NCI-H524 treated with DMSO at 0.1 percent for 48 hours (cell line): ENCODE measurements at regions not wholly inside any gene's neighbourhood (a gene's known extent, or its start where the extent isn't known, plus 50 kb on each side); places are given as distances from the start of the nearest gene placed in this dataset.
A peak's percentile ranks its signal among the peaks of the same experiment; 100 is the strongest.

ENCODE experiments used
- DNase-seq: peaks from one replicate; lab custom pipeline; 2025; lab: John Stamatoyannopoulos, UW

- DNase-seq, result no peak
Measured at GRCh38 chr17:59451706-59452105, 113.7 kb upstream of the DHX40 start.

- no peak for DNase-seq
Measured at GRCh38 chr17:59454633-59455105, 110.7 kb upstream of the DHX40 start.

GRCh38 chr17:59456428-59456827 is 109.0 kb upstream of the DHX40 start:
- DNase-seq, result no peak

- DNase-seq, result no peak
Measured at GRCh38 chr17:59456923-59457615, 108.3 kb upstream of the DHX40 start.

DNA sequence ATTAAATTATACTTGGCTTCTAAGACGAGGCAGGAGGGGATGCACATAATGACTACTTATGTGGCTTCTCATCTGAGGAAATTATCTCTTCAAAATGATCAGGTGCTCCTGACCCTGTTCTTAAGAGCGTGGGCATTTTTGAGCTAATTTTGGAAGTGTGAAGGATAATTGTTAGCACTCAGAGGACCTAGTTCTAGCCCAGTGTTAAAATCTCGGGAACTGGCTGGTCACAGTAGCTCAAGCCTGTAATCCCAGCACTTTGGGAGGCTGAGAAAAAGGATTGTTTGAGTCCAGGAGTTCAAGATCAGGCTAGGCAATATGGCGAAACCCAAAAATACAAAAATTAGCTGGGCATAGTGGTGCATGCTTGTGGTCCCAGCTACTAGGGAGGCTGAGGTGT is 103.0 kb upstream of the DHX40 start:
- no peak for DNase-seq

DNA sequence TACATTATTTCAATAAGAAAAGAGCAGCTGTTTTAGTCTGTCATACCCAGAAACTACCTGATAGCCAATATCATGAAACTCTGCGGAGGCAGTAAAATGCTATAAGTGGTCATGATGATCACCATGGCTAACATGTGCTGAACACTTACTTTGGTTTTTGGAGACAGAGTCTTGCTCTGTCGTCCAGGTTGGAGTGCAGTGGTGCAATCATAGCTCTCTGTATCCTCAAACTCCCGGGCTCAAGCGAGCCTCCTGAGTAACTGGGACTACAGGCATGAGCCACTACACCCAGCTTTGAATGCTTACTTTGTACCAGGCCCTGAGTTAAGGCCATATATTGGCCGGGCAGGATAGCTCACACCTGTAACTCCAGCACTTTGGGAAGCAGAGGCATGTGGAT is 101.2 kb upstream of the DHX40 start:
- no peak for DNase-seq

GRCh38 chr17:59465949-59466307 is 99.5 kb upstream of the DHX40 start:
- no peak for DNase-seq

GRCh38 chr17:59466946-59467801 is 98.2 kb upstream of the DHX40 start:
- no peak for DNase-seq

- no peak for DNase-seq
Measured at GRCh38 chr17:59469786-59470485, 95.5 kb upstream of the DHX40 start.

- no peak for DNase-seq
Measured at GRCh38 chr17:59470624-59471297, 94.6 kb upstream of the DHX40 start.

DNA sequence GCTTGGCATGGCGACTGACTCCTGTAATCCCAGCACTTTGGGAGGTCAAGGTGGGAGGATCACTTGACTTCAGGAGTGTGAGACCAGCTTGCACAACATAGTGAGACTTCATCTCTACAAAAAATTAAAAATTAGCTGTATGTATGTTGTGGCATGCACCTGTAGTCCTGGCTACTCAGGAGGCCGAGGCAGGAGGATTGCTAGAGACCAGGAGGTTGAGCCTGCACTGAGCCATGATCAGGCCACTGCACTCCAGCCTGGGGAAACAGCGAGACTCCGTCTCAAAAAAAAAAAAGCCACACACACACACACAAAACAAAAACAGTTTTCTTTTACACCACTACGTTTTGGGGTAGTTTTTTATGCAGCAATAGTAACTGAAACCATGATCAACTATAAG is 89.0 kb upstream of the DHX40 start:
- DNase-seq, result no peak

DNA sequence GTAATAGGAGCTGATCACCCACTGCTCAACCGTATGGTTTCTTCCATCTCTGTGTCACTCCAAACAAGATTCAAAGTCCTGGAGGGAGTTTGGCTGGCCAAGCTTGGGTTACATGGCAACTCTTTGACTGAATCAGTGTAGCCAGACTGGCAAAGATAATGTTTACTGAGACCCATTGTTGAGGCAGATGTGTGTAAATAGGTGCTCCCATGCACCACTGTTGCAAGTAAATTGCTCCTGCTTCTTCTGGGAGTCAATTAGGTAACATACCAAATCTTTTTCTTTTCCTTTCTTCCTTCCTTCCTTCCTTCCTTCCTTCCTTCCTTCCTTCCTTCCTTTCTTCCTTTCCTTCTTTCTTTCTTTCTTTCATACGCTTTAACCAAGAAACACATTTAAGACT is 86.3 kb upstream of the DHX40 start:
- no peak for DNase-seq

DNA sequence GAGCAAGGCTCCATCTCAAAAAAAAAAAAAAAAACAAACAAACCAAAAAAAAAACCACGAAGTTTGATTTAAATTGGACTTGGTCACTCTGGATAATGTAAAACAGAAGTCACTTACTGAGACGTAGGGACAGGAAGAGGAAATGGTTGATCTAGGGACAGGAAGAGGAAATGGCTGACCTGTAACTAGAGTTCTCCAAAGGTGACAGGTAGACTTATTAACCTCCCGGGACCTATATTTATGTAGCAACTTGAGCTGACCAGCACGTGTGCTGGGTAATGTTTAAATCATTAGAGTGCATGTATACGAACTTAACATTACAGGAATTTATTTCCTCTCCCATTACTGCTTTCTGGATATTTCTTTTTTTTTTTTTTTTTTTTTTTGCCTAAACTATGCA is 81.5 kb upstream of the DHX40 start:
- DNase-seq, result no peak

GRCh38 chr17:59485015-59485414 is 80.4 kb upstream of the DHX40 start:
- no peak for DNase-seq

DNA sequence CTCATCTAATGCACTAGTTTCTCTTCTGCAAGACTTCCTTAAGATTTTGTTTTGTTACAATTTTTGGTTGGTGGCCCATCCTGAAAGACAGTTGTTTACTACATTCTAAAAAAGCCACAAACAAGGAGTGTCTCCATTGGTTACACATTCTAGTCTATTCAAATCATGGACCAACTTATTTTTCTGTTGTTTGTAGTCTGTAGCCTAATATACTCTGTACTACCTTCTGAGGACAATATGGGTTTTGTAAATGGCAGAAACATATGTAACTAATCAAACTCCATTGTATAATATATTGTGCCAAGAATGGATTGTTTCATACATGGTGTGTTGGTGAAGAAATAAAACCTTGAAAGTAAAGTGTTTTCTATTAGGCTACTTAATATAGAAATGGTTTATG is 79.5 kb upstream of the DHX40 start:
- DNase-seq, result no peak

GRCh38 chr17:59487161-59487873 is 78.1 kb upstream of the DHX40 start:
- peak; percentile 42 for DNase-seq

GRCh38 chr17:59488805-59489204 is 76.6 kb upstream of the DHX40 start:
- DNase-seq, result no peak

DNA sequence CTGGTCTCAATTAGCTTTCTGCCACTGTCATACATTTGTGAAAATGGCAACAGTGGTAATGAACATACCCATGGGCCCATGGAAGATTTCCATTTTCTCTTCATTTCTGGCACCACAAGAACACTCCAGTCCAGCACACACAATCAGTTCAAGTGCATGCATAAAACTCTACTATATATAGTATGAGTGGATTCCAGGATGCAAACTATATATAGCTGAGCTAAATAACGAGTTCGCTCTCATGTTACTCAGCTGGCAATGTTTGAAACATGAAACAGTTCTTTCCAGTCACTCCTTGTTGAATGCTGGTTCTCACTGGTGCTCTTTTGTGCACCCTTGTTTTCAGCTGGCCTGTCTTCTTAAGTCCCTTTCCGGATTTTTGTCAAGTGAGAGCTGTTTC is 75.2 kb upstream of the DHX40 start:
- no peak for DNase-seq

- no peak for DNase-seq
Measured at GRCh38 chr17:59491353-59492090, 73.9 kb upstream of the DHX40 start.

DNA sequence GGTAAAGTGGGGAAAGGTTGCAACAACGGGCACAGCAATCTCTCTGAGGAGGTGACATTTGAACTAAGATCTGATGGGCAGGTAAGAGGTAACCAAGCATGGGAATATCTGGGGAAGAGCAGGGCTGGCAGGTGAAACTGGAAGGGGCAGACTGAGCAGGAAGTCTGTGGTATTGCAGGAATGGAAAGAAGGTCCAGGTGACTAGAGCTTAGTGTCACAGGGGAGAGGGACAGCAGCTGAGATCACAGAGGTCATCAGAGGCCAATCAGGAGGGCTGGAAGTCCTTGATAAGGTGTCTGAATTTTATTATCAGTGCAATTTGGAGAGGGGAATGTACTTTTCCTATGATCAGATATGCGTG is 73.3 kb upstream of the DHX40 start:
- no peak for DNase-seq

DNA sequence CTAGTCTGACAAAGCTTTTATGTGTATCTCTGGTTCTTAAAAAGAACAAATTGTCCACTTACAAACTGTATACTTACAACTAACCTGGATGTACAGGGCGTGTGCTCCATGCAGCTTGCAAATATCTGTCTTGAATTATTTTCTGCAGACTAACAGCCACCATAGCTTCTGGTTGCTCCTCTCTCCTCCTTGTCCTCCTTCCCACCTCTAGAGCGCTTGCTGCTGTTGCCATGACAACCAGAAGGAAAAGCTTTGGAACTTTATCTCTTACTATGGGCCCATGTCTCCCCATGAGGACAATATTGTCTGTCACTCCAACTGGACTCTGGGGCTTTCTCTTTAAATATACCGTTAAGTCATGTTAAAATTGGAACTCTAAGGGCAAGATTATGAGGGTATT is 71.5 kb upstream of the DHX40 start:
- no peak for DNase-seq
